HG02588 (cell line): ENCODE measurements at regions not wholly inside any gene's neighbourhood (a gene's known extent, or its start where the extent isn't known, plus 50 kb on each side); places are given as distances from the start of the nearest gene placed in this dataset.

Experiments used
- ATAC-seq: cut with Tn5 transposase; IDR thresholded peaks from one replicate; pipeline ENCODE4 v1.9.1; 2021; ENCODE audit warnings: mild to moderate bottlenecking, moderate library complexity; ENCODE audit not compliant: unreplicated experiment

- ATAC-seq = no peak
These were observed 80.0 kb downstream of the CLDN34 start for GRCh38 chrX:10047133-10047532.

GRCh38 chrX:10047631-10048030, 80.5 kb downstream of the CLDN34 start:
- no peak for ATAC-seq

- ATAC-seq = no peak
These were observed 80.9 kb downstream of the CLDN34 start for GRCh38 chrX:10048076-10048475.

GRCh38 chrX:10048707-10049106, 81.5 kb downstream of the CLDN34 start:
- no peak for ATAC-seq

GRCh38 chrX:10049236-10049635, 82.1 kb downstream of the CLDN34 start:
- no peak for ATAC-seq

GRCh38 chrX:10050481-10050880, 83.3 kb downstream of the CLDN34 start:
- ATAC-seq = no peak

GRCh38 chrX:10051866-10052480, 84.8 kb downstream of the CLDN34 start:
- ATAC-seq = no peak

GRCh38 chrX:10052906-10053625, 85.9 kb downstream of the CLDN34 start:
- no peak for ATAC-seq

- ATAC-seq = no peak
These were observed 87.2 kb downstream of the CLDN34 start for GRCh38 chrX:10054396-10054795.

- no peak for ATAC-seq
These were observed 88.3 kb downstream of the CLDN34 start for GRCh38 chrX:10055430-10055829.

GRCh38 chrX:10062352-10062751, 94.4 kb upstream of the CLCN4 start:
- peak; percentile 59 for ATAC-seq

GRCh38 chrX:10062980-10063379, 93.8 kb upstream of the CLCN4 start:
- ATAC-seq = no peak

- no peak for ATAC-seq
These were observed 92.0 kb upstream of the CLCN4 start for GRCh38 chrX:10064736-10065135.

GRCh38 chrX:10070714-10071436, 85.9 kb upstream of the CLCN4 start:
- ATAC-seq = no peak

- ATAC-seq = no peak
These were observed 85.2 kb upstream of the CLCN4 start for GRCh38 chrX:10071451-10072144.

GRCh38 chrX:10072786-10073568, 83.8 kb upstream of the CLCN4 start:
- ATAC-seq = no peak

- no peak for ATAC-seq
These were observed 83.1 kb upstream of the CLCN4 start for GRCh38 chrX:10073671-10074070.

GRCh38 chrX:10074241-10074941, 82.4 kb upstream of the CLCN4 start:
- ATAC-seq = no peak

- ATAC-seq = no peak
These were observed 80.0 kb upstream of the CLCN4 start for GRCh38 chrX:10076765-10077164.
